GM21367 (cell line): ENCODE measurements at regions not wholly inside any gene's neighbourhood (a gene's known extent, or its start where the extent isn't known, plus 50 kb on each side); places are given as distances from the start of the nearest gene placed in this dataset.
"Not testable (repeated sequence)": the region's sequence is repeated elsewhere in the genome, so short reads cannot be mapped to it uniquely, and the experiment has no call there.

Experiments used
- ATAC-seq: cut with Tn5 transposase; IDR thresholded peaks from one replicate; pipeline ENCODE4 v1.9.1; 2021; ENCODE audit not compliant: unreplicated experiment

GRCh38 chr12:71385155-71385554, 54.4 kb upstream of the LGR5 start:
- ATAC-seq, result no peak

GRCh38 chr12:71376711-71377355, 62.8 kb upstream of the LGR5 start:
- not testable (repeated sequence) for ATAC-seq

- ATAC-seq, result no peak
Observed at GRCh38 chr12:71371122-71371521, 68.5 kb upstream of the LGR5 start.

GRCh38 chr12:71360013-71360412, 79.6 kb upstream of the LGR5 start:
- no peak for ATAC-seq

GRCh38 chr12:71356569-71356968, 83.0 kb upstream of the LGR5 start:
- ATAC-seq, result no peak

GRCh38 chr12:71354871-71355270, 84.7 kb upstream of the LGR5 start:
- ATAC-seq, result no peak

GRCh38 chr12:71353607-71354006, 86.0 kb upstream of the LGR5 start:
- ATAC-seq, result no peak

- no peak for ATAC-seq
Observed at GRCh38 chr12:71349950-71350349, 89.6 kb upstream of the LGR5 start.

- ATAC-seq, result no peak
Observed at GRCh38 chr12:71338933-71339332, 100.7 kb upstream of the LGR5 start.

GRCh38 chr12:71335963-71336257, 103.7 kb upstream of the LGR5 start:
- no peak for ATAC-seq

- no peak for ATAC-seq
Observed at GRCh38 chr12:71335151-71335962, 104.2 kb upstream of the LGR5 start.

GRCh38 chr12:71333418-71333817, 106.2 kb upstream of the LGR5 start:
- ATAC-seq, result no peak

GRCh38 chr12:71329956-71330355, 109.6 kb upstream of the LGR5 start:
- no peak for ATAC-seq

- ATAC-seq, result no peak
Observed at GRCh38 chr12:71321531-71321930, 118.1 kb upstream of the LGR5 start.

GRCh38 chr12:71321130-71321529, 118.5 kb upstream of the LGR5 start:
- no peak for ATAC-seq

- no peak for ATAC-seq
Observed at GRCh38 chr12:71315328-71315985, 124.1 kb upstream of the LGR5 start.

GRCh38 chr12:71312768-71313403, 126.7 kb upstream of the LGR5 start:
- no peak for ATAC-seq

GRCh38 chr12:71311611-71312010, 128.0 kb upstream of the LGR5 start:
- not testable (repeated sequence) for ATAC-seq

- ATAC-seq, result no peak
Observed at GRCh38 chr12:71306808-71307207, 132.8 kb upstream of the LGR5 start.

- ATAC-seq, result no peak
Observed at GRCh38 chr12:71304306-71304705, 135.3 kb upstream of the LGR5 start.

- ATAC-seq, result no peak
Observed at GRCh38 chr12:71303199-71303598, 136.4 kb upstream of the LGR5 start.
